Stomach (tissue), 8 donors: ENCODE measurements at regions not wholly inside any gene's neighbourhood (a gene's known extent, or its start where the extent isn't known, plus 50 kb on each side); places are given as distances from the start of the nearest gene placed in this dataset.

Experiments used
- DNase-seq, 2 donors: peaks; one replicate each; pipeline versions ENCODE4 v3.0.0 to v3.0.0-alpha.2; 2013 to 2019
- H3K27ac ChIP-seq, 5 donors: fragments of 200-600 bp in 4 of 5; sonication (generic) in 4 of 5; one replicate each; pipeline ENCODE4 v1.5.1; 2013 to 2019; ENCODE audit warnings: mild to moderate bottlenecking in 1 of 5, moderate library complexity in 1 of 5
- H3K27me3 ChIP-seq, 3 donors: fragments of 200-600 bp; sonication (generic); one replicate each; pipeline ENCODE4 v1.5.1; 2017 to 2019; ENCODE audit warnings: mixed run types in 1 of 3
- H3K36me3 ChIP-seq, 4 donors: fragments of 200-600 bp; sonication (generic); 1 replicate in 3 of 4; 2 replicates in 1 of 4; pipeline ENCODE4 v1.5.1; 2016 to 2019
- H3K4me1 ChIP-seq, 4 donors: fragments of 200-600 bp; sonication (generic); one replicate each; pipeline ENCODE4 v1.5.1; 2016 to 2019
- H3K4me3 ChIP-seq, 4 donors: fragments of 200-600 bp; sonication (generic) in 3 of 4; one replicate each; pipeline ENCODE4 v1.5.1; 2016 to 2019; ENCODE audit warnings: mild to moderate bottlenecking in 1 of 4
- H3K9me3 ChIP-seq, 4 donors: fragments of 200-600 bp; sonication (generic); one replicate each; pipeline ENCODE4 v1.5.1; 2016 to 2019
- CTCF ChIP-seq, 7 experiments: fragments of 450-650 bp in 4 of 7; fragments of 200-600 bp in 3 of 7; sonication (generic) in 3 of 7; IDR thresholded peaks; one replicate each; pipeline ENCODE4 v1.5.1; 2016 to 2019; ENCODE audit warnings: antibody characterized with exemption in 7 of 7, control low read depth in 2 of 7, mild to moderate bottlenecking in 1 of 7
- EP300 ChIP-seq: sonication (generic); formaldehyde crosslinking; IDR thresholded peaks from one replicate; pipeline ENCODE4 v1.6.1; 2017; ENCODE audit warnings: antibody characterized with exemption
- POLR2A ChIP-seq, 4 donors: fragments of 450-650 bp; IDR thresholded peaks; one replicate each; pipeline ENCODE4 v1.6.1; 2016; ENCODE audit warnings: antibody characterized with exemption in 4 of 4, control low read depth in 2 of 4, mild to moderate bottlenecking in 1 of 4, moderate library complexity in 1 of 4
- POLR2AphosphoS5 ChIP-seq, 3 donors: sonication (generic); formaldehyde crosslinking; IDR thresholded peaks; one replicate each; pipeline ENCODE4 v1.6.1; 2016; ENCODE audit warnings: antibody characterized with exemption in 3 of 3
- WGBS, 5 donors: extraction: QIAGEN DNeasy Blood & Tissue Kit in 3 of 5; methylation state at CpG; one replicate each; pipeline versions ENCODE4 v1.1.5 to v1.1.7; 2013 to 2018; 5-methylcytosine and 5-hydroxymethylcytosine counted together
- intact Hi-C: fragments of 100-400 bp; cut with DNase I; formaldehyde crosslinking; loops from one replicate; pipeline ENCODE4 v1.15.1; 2023; ENCODE audit warnings: low total_unique reads
- donor health status: healthy with polysubstance abuse.
- donor health status: Bipolar disorder and iron deficiency.
- donor health status: healthy.

- intact Hi-C loops: no loop called here
These were observed 106.5 kb upstream of the GADD45A start for GRCh38 chr1:67578397-67579020.

GRCh38 chr1:67579623-67580394 lies 105.2 kb upstream of the GADD45A start:
- 14 to 49% (median 31%) methylated on average over 2 of the region's 2 CpGs for WGBS, 5 donors
- TF ChIP-seq POLR2A (IDR thresholded peaks at IDR 0.05) (no peak), POLR2AphosphoS5 (IDR thresholded peaks at IDR 0.05) (no peak), EP300 (no peak), CTCF (IDR thresholded peaks at IDR 0.05) (no peak)
- H3K27ac ChIP-seq: no peak overlapping the region
- H3K4me3 ChIP-seq: no peak overlapping the region
- H3K9me3 ChIP-seq: no peaks in the 10 kb centered on the region
- H3K4me1 ChIP-seq: peaks cover 0 to 22% (median 10%) of the 10 kb centered on the region in 4 donors
- H3K36me3 ChIP-seq: no peaks in the 10 kb centered on the region
- intact Hi-C loops: no loop called here
- H3K27me3 ChIP-seq: no peaks in the 10 kb centered on the region
- DNase-seq: no peak

More at GRCh38 chr1:67578397-67579020, 106.5 kb upstream of the GADD45A start:
- WGBS, 5 donors: 43 to 60% (median 52%) methylated on average over 6 of the region's 6 CpGs
- Histone ChIP-seq H3K27ac (peak overlapping the region in 1 of 5 donors; percentile 24), H3K9me3 (no peaks in the 10 kb centered on the region), H3K36me3 (no peaks in the 10 kb centered on the region), H3K4me3 (no peak overlapping the region), H3K27me3 (no peaks in the 10 kb centered on the region), H3K4me1 (peaks cover 1 to 25% (median 15%) of the 10 kb centered on the region in 4 donors)
- DNase-seq: peak in 1 of 2 donors; percentile 41
- TF ChIP-seq CTCF (IDR thresholded peaks at IDR 0.05): no peak
- TF ChIP-seq POLR2AphosphoS5 (IDR thresholded peaks at IDR 0.05): no peak
- TF ChIP-seq POLR2A (IDR thresholded peaks at IDR 0.05): no peak
- TF ChIP-seq EP300: no peak

- intact Hi-C loops: no loop called here
These were observed 104.2 kb upstream of the GADD45A start for GRCh38 chr1:67580691-67581403.

More at GRCh38 chr1:67580691-67581403, 104.2 kb upstream of the GADD45A start:
- TF ChIP-seq CTCF (IDR thresholded peaks at IDR 0.05) (no peak), POLR2A (IDR thresholded peaks at IDR 0.05) (no peak), EP300 (no peak), POLR2AphosphoS5 (IDR thresholded peaks at IDR 0.05) (no peak)
- Histone ChIP-seq H3K27ac (no peak overlapping the region), H3K9me3 (no peaks in the 10 kb centered on the region), H3K4me1 (peaks cover 0 to 22% (median 9%) of the 10 kb centered on the region in 4 donors), H3K36me3 (no peaks in the 10 kb centered on the region), H3K27me3 (no peaks in the 10 kb centered on the region), H3K4me3 (no peak overlapping the region)
- 81 to 87% (median 86%) methylated on average over 4 of the region's 4 CpGs for WGBS, 5 donors
- no peak for DNase-seq
